K562 (cell line): ENCODE measurements at regions not wholly inside any gene's neighbourhood (a gene's known extent, or its start where the extent isn't known, plus 50 kb on each side); places are given as distances from the start of the nearest gene placed in this dataset.

Source experiments
- CTCF ChIP-seq, 3 experiments: IDR thresholded peaks in 2 of 3; conservative IDR thresholded peaks in 1 of 3; 2 replicates each; pipeline ENCODE4 v1.5.1; 2011 to 2012; ENCODE audit warnings: low read length in 3 of 3, mild to moderate bottlenecking in 3 of 3, control low read depth in 2 of 3, improper control_type of control experiment in 1 of 3, inconsistent platforms in 1 of 3, low read depth in 1 of 3, mixed read lengths in 1 of 3, moderate library complexity in 1 of 3; ENCODE audit not compliant: insufficient read depth in 2 of 3
- HIVEP1 ChIP-seq: fragments of 250-450 bp; sonication (Bioruptor Pico); IDR thresholded peaks from 2 replicates; pipeline ENCODE4 v1.4.0; 2020; ENCODE audit warnings: mild to moderate bottlenecking
- MAFF ChIP-seq: IDR thresholded peaks from 2 replicates; pipeline ENCODE4 v1.6.1; 2012; ENCODE audit warnings: low read length, improper control_type of control experiment
- MTA3 ChIP-seq: fragments of 450-650 bp; formaldehyde crosslinking; IDR thresholded peaks from 2 replicates; pipeline ENCODE4 v1.6.1; 2017; ENCODE audit warnings: mild to moderate bottlenecking, borderline replicate concordance
- POLR2A ChIP-seq: fragments of 450-650 bp; conservative IDR thresholded peaks from 2 replicates; pipeline ENCODE4 v1.6.1; 2016
- USF1 ChIP-seq: sonication (generic); formaldehyde crosslinking; IDR thresholded peaks from 2 replicates; pipeline ENCODE4 v1.9.0; 2022; ENCODE audit warnings: mild to moderate bottlenecking, missing genetic modification reagents
- TF ChIP-seq, protein P1 (sequence below): fragments of 250-450 bp; sonication (Bioruptor Pico); IDR thresholded peaks from 2 replicates; pipeline ENCODE4 v1.4.0; 2020; ENCODE audit warnings: mild to moderate bottlenecking, moderate library complexity

- no peak for TF ChIP-seq POLR2A
- TF ChIP-seq HIVEP1 (CRISPR knock-in tag) = no peak
- TF ChIP-seq CTCF (IDR thresholded peaks at IDR 0.05 in 2 of 3, conservative IDR thresholded peaks at IDR 0.05 in 1 of 3; ENCODE audit: insufficient read depth in 2 of 3, low read depth in 1 of 3, low read length in 3 of 3) = no peak
- TF ChIP-seq MAFF = no peak
- TF ChIP-seq MTA3 = no peak
- TF ChIP-seq, protein P1, sequence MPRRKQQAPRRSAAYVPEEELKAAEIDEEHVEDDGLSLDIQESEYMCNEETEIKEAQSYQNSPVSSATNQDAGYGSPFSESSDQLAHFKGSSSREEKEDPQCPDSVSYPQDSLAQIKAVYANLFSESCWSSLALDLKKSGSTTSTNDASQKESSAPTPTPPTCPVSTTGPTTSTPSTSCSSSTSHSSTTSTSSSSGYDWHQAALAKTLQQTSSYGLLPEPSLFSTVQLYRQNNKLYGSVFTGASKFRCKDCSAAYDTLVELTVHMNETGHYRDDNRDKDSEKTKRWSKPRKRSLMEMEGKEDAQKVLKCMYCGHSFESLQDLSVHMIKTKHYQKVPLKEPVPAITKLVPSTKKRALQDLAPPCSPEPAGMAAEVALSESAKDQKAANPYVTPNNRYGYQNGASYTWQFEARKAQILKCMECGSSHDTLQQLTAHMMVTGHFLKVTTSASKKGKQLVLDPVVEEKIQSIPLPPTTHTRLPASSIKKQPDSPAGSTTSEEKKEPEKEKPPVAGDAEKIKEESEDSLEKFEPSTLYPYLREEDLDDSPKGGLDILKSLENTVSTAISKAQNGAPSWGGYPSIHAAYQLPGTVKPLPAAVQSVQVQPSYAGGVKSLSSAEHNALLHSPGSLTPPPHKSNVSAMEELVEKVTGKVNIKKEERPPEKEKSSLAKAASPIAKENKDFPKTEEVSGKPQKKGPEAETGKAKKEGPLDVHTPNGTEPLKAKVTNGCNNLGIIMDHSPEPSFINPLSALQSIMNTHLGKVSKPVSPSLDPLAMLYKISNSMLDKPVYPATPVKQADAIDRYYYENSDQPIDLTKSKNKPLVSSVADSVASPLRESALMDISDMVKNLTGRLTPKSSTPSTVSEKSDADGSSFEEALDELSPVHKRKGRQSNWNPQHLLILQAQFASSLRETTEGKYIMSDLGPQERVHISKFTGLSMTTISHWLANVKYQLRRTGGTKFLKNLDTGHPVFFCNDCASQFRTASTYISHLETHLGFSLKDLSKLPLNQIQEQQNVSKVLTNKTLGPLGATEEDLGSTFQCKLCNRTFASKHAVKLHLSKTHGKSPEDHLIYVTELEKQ = no peak
- TF ChIP-seq USF1 = no peak
Measured at GRCh38 chr6:53432318-53433161, 83.8 kb upstream of the ELOVL5 start.
